ENCODE measurements at regions not wholly inside any gene's neighbourhood (a gene's known extent, or its start where the extent isn't known, plus 50 kb on each side); places are given as distances from the start of the nearest gene placed in this dataset.
"Not testable (repeated sequence)": the region's sequence is repeated elsewhere in the genome, so short reads cannot be mapped to it uniquely, and the experiment has no call there.

- 94% methylated on average over 7 of the region's 7 CpGs for WGBS
- Histone ChIP-seq H3K36me3 (ENCODE audit: control insufficient read depth in 2 of 2, insufficient read depth in 2 of 2, low read length in 1 of 2) (no peaks in the 10 kb centered on the region), H3K4me3 (ENCODE audit: low read length in 2 of 2) (no peak overlapping the region), H3K27ac (ENCODE audit: low read depth in 1 of 2, low read length in 1 of 2) (no peak overlapping the region), H3K4me1 (ENCODE audit: control insufficient read depth in 2 of 2, insufficient read depth in 2 of 2, low read length in 2 of 2) (no peaks in the 10 kb centered on the region), H3K9me3 (ENCODE audit: control insufficient read depth in 2 of 2, insufficient read depth in 1 of 2, low read length in 1 of 2) (no peaks in the 10 kb centered on the region), H3K27me3 (ENCODE audit: control insufficient read depth in 2 of 2, insufficient read depth in 1 of 2, low read length in 1 of 2) (no peaks in the 10 kb centered on the region)
- no peak for DNase-seq (ENCODE audit: low read depth in 6 of 9, low spot score in 9 of 9)
Measured at GRCh38 chr3:139267300-139268246, 76.2 kb upstream of the MRPS22 start.

GRCh38 chr3:139269984-139270383 lies 73.8 kb upstream of the MRPS22 start:
- no peak for DNase-seq (ENCODE audit: low read depth in 6 of 9, low spot score in 9 of 9)
- H3K36me3 ChIP-seq (ENCODE audit: control insufficient read depth in 2 of 2, insufficient read depth in 2 of 2, low read length in 1 of 2) = no peaks in the 10 kb centered on the region
- no peak overlapping the region for H3K27ac ChIP-seq (ENCODE audit: low read depth in 1 of 2, low read length in 1 of 2)
- H3K9me3 ChIP-seq (ENCODE audit: control insufficient read depth in 2 of 2, insufficient read depth in 1 of 2, low read length in 1 of 2) = no peaks in the 10 kb centered on the region
- H3K27me3 ChIP-seq (ENCODE audit: control insufficient read depth in 2 of 2, insufficient read depth in 1 of 2, low read length in 1 of 2) = no peaks in the 10 kb centered on the region
- no peaks in the 10 kb centered on the region for H3K4me1 ChIP-seq (ENCODE audit: control insufficient read depth in 2 of 2, insufficient read depth in 2 of 2, low read length in 2 of 2)
- 91% methylated on average over 2 of the region's 2 CpGs for WGBS
- H3K4me3 ChIP-seq (ENCODE audit: low read length in 2 of 2) = no peak overlapping the region

- DNase-seq (ENCODE audit: low read depth in 6 of 9, low spot score in 9 of 9); H3K36me3 ChIP-seq (ENCODE audit: control insufficient read depth in 2 of 2, insufficient read depth in 2 of 2, low read length in 1 of 2); H3K4me3 ChIP-seq (ENCODE audit: low read length in 2 of 2); H3K9me3 ChIP-seq (ENCODE audit: control insufficient read depth in 2 of 2, insufficient read depth in 1 of 2, low read length in 1 of 2); H3K27me3 ChIP-seq (ENCODE audit: control insufficient read depth in 2 of 2, insufficient read depth in 1 of 2, low read length in 1 of 2); H3K27ac ChIP-seq (ENCODE audit: low read depth in 1 of 2, low read length in 1 of 2); H3K4me1 ChIP-seq (ENCODE audit: control insufficient read depth in 2 of 2, insufficient read depth in 2 of 2, low read length in 2 of 2): not testable (repeated sequence)
- WGBS = 89% methylated on average over 2 of the region's 2 CpGs
Measured at GRCh38 chr3:139270652-139271051, 73.2 kb upstream of the MRPS22 start.

GRCh38 chr3:139280027-139280671 lies 63.7 kb upstream of the MRPS22 start:
- Histone ChIP-seq H3K27ac (ENCODE audit: low read depth in 1 of 2, low read length in 1 of 2) (no peak overlapping the region), H3K4me3 (ENCODE audit: low read length in 2 of 2) (no peak overlapping the region), H3K4me1 (ENCODE audit: control insufficient read depth in 2 of 2, insufficient read depth in 2 of 2, low read length in 2 of 2) (no peaks in the 10 kb centered on the region), H3K27me3 (ENCODE audit: control insufficient read depth in 2 of 2, insufficient read depth in 1 of 2, low read length in 1 of 2) (no peaks in the 10 kb centered on the region), H3K36me3 (ENCODE audit: control insufficient read depth in 2 of 2, insufficient read depth in 2 of 2, low read length in 1 of 2) (no peaks in the 10 kb centered on the region), H3K9me3 (ENCODE audit: control insufficient read depth in 2 of 2, insufficient read depth in 1 of 2, low read length in 1 of 2) (peaks cover 0 to 2% of the 10 kb centered on the region in 2 donors)
- WGBS = 57% methylated on average over 3 of the region's 3 CpGs
- DNase-seq (ENCODE audit: low read depth in 6 of 9, low spot score in 9 of 9) = no peak

GRCh38 chr3:139281096-139281495 lies 62.7 kb upstream of the MRPS22 start:
- Histone ChIP-seq H3K36me3 (ENCODE audit: control insufficient read depth in 2 of 2, insufficient read depth in 2 of 2, low read length in 1 of 2) (no peaks in the 10 kb centered on the region), H3K9me3 (ENCODE audit: control insufficient read depth in 2 of 2, insufficient read depth in 1 of 2, low read length in 1 of 2) (peaks cover 0 to 2% of the 10 kb centered on the region in 2 donors), H3K4me1 (ENCODE audit: control insufficient read depth in 2 of 2, insufficient read depth in 2 of 2, low read length in 2 of 2) (no peaks in the 10 kb centered on the region), H3K27ac (ENCODE audit: low read depth in 1 of 2, low read length in 1 of 2) (no peak overlapping the region), H3K4me3 (ENCODE audit: low read length in 2 of 2) (no peak overlapping the region), H3K27me3 (ENCODE audit: control insufficient read depth in 2 of 2, insufficient read depth in 1 of 2, low read length in 1 of 2) (no peaks in the 10 kb centered on the region)
- no peak for DNase-seq (ENCODE audit: low read depth in 6 of 9, low spot score in 9 of 9)
- 91% methylated on average over 2 of the region's 2 CpGs for WGBS

- WGBS = 88% methylated on average over 16 of the region's 16 CpGs
Measured at GRCh38 chr3:139281522-139282196, 62.2 kb upstream of the MRPS22 start.

GRCh38 chr3:139283301-139283700 lies 60.5 kb upstream of the MRPS22 start:
- DNase-seq (ENCODE audit: low read depth in 6 of 9, low spot score in 9 of 9) = no peak
- Histone ChIP-seq H3K27ac (ENCODE audit: low read depth in 1 of 2, low read length in 1 of 2) (no peak overlapping the region), H3K27me3 (ENCODE audit: control insufficient read depth in 2 of 2, insufficient read depth in 1 of 2, low read length in 1 of 2) (no peaks in the 10 kb centered on the region), H3K9me3 (ENCODE audit: control insufficient read depth in 2 of 2, insufficient read depth in 1 of 2, low read length in 1 of 2) (peaks cover 0 to 2% of the 10 kb centered on the region in 2 donors), H3K4me3 (ENCODE audit: low read length in 2 of 2) (no peak overlapping the region), H3K36me3 (ENCODE audit: control insufficient read depth in 2 of 2, insufficient read depth in 2 of 2, low read length in 1 of 2) (no peaks in the 10 kb centered on the region), H3K4me1 (ENCODE audit: control insufficient read depth in 2 of 2, insufficient read depth in 2 of 2, low read length in 2 of 2) (no peaks in the 10 kb centered on the region)
- 93% methylated on average over 4 of the region's 4 CpGs for whole genome bisulfite sequencing

More at GRCh38 chr3:139281522-139282196, 62.2 kb upstream of the MRPS22 start:
- Histone ChIP-seq H3K4me1 (ENCODE audit: control insufficient read depth in 2 of 2, insufficient read depth in 2 of 2, low read length in 2 of 2) (no peaks in the 10 kb centered on the region), H3K27ac (ENCODE audit: low read depth in 1 of 2, low read length in 1 of 2) (no peak overlapping the region), H3K4me3 (ENCODE audit: low read length in 2 of 2) (no peak overlapping the region), H3K36me3 (ENCODE audit: control insufficient read depth in 2 of 2, insufficient read depth in 2 of 2, low read length in 1 of 2) (no peaks in the 10 kb centered on the region), H3K27me3 (ENCODE audit: control insufficient read depth in 2 of 2, insufficient read depth in 1 of 2, low read length in 1 of 2) (no peaks in the 10 kb centered on the region), H3K9me3 (ENCODE audit: control insufficient read depth in 2 of 2, insufficient read depth in 1 of 2, low read length in 1 of 2) (peaks cover 0 to 2% of the 10 kb centered on the region in 2 donors)
- DNase-seq (ENCODE audit: low read depth in 6 of 9, low spot score in 9 of 9) = no peak

GRCh38 chr3:139284221-139284620 lies 59.6 kb upstream of the MRPS22 start:
- Histone ChIP-seq H3K27ac (ENCODE audit: low read depth in 1 of 2, low read length in 1 of 2) (no peak overlapping the region), H3K9me3 (ENCODE audit: control insufficient read depth in 2 of 2, insufficient read depth in 1 of 2, low read length in 1 of 2) (peaks cover 0 to 2% of the 10 kb centered on the region in 2 donors), H3K4me3 (ENCODE audit: low read length in 2 of 2) (no peak overlapping the region), H3K27me3 (ENCODE audit: control insufficient read depth in 2 of 2, insufficient read depth in 1 of 2, low read length in 1 of 2) (no peaks in the 10 kb centered on the region), H3K4me1 (ENCODE audit: control insufficient read depth in 2 of 2, insufficient read depth in 2 of 2, low read length in 2 of 2) (no peaks in the 10 kb centered on the region), H3K36me3 (ENCODE audit: control insufficient read depth in 2 of 2, insufficient read depth in 2 of 2, low read length in 1 of 2) (no peaks in the 10 kb centered on the region)
- 91% methylated on average over 4 of the region's 4 CpGs for WGBS
- DNase-seq (ENCODE audit: low read depth in 6 of 9, low spot score in 9 of 9) = no peak

GRCh38 chr3:139285691-139286090 lies 58.1 kb upstream of the MRPS22 start:
- Histone ChIP-seq H3K36me3 (ENCODE audit: control insufficient read depth in 2 of 2, insufficient read depth in 2 of 2, low read length in 1 of 2) (no peaks in the 10 kb centered on the region), H3K9me3 (ENCODE audit: control insufficient read depth in 2 of 2, insufficient read depth in 1 of 2, low read length in 1 of 2) (peaks cover 0 to 2% of the 10 kb centered on the region in 2 donors), H3K27me3 (ENCODE audit: control insufficient read depth in 2 of 2, insufficient read depth in 1 of 2, low read length in 1 of 2) (no peaks in the 10 kb centered on the region), H3K27ac (ENCODE audit: low read depth in 1 of 2, low read length in 1 of 2) (no peak overlapping the region), H3K4me3 (ENCODE audit: low read length in 2 of 2) (no peak overlapping the region), H3K4me1 (ENCODE audit: control insufficient read depth in 2 of 2, insufficient read depth in 2 of 2, low read length in 2 of 2) (no peaks in the 10 kb centered on the region)
- 92% methylated on average over 2 of the region's 2 CpGs for WGBS
- DNase-seq (ENCODE audit: low read depth in 6 of 9, low spot score in 9 of 9) = no peak
